ENCODE measurements at regions not wholly inside any gene's neighbourhood (a gene's known extent, or its start where the extent isn't known, plus 50 kb on each side); places are given as distances from the start of the nearest gene placed in this dataset.

GRCh38 chr6:164547076-164547475 lies 762.3 kb downstream of the C6orf118 start:
- DNase-seq, result no peak

- no peak for DNase-seq
Measured at GRCh38 chr6:164546263-164546662, 763.1 kb downstream of the C6orf118 start.

- DNase-seq, result no peak
Measured at GRCh38 chr6:164534070-164534766, 775.2 kb downstream of the C6orf118 start.

GRCh38 chr6:164533045-164533362 lies 776.4 kb downstream of the C6orf118 start:
- no peak for DNase-seq

- no peak for DNase-seq
Measured at GRCh38 chr6:164532198-164533044, 777.0 kb downstream of the C6orf118 start.

- peak; percentile 22 for DNase-seq
Measured at GRCh38 chr6:164531736-164532135, 777.7 kb downstream of the C6orf118 start.

GRCh38 chr6:164528539-164528938 lies 780.9 kb downstream of the C6orf118 start:
- peak; percentile 3 for DNase-seq

- no peak for DNase-seq
Measured at GRCh38 chr6:164523087-164523654, 786.2 kb downstream of the C6orf118 start.

- DNase-seq, result no peak
Measured at GRCh38 chr6:164520916-164521315, 788.5 kb downstream of the C6orf118 start.

- DNase-seq, result no peak
Measured at GRCh38 chr6:164507206-164507940, 802.0 kb downstream of the C6orf118 start.

- DNase-seq, result no peak
Measured at GRCh38 chr6:164505425-164505824, 804.0 kb downstream of the C6orf118 start.

- DNase-seq, result no peak
Measured at GRCh38 chr6:164502833-164503232, 806.6 kb downstream of the C6orf118 start.

GRCh38 chr6:164495882-164496495 lies 813.4 kb downstream of the C6orf118 start:
- DNase-seq, result no peak

- no peak for DNase-seq
Measured at GRCh38 chr6:164478426-164478825, 831.0 kb downstream of the C6orf118 start.

GRCh38 chr6:164477790-164478189 lies 831.6 kb downstream of the C6orf118 start:
- no peak for DNase-seq

GRCh38 chr6:164477101-164477500 lies 832.3 kb downstream of the C6orf118 start:
- peak; percentile 36 for DNase-seq

GRCh38 chr6:164469276-164469949 lies 840.0 kb downstream of the C6orf118 start:
- no peak for DNase-seq

- no peak for DNase-seq
Measured at GRCh38 chr6:164455835-164456234, 853.6 kb downstream of the C6orf118 start.

GRCh38 chr6:164453835-164454234 lies 855.6 kb downstream of the C6orf118 start:
- no peak for DNase-seq

GRCh38 chr6:164442572-164442971 lies 866.8 kb downstream of the C6orf118 start:
- no peak for DNase-seq

GRCh38 chr6:164439331-164439730 lies 870.1 kb downstream of the C6orf118 start:
- DNase-seq, result no peak

GRCh38 chr6:164436976-164437375 lies 872.4 kb downstream of the C6orf118 start:
- DNase-seq, result no peak

Data from fibroblast of skin of right biceps (primary cell).